ENCODE measurements at regions not wholly inside any gene's neighbourhood (a gene's known extent, or its start where the extent isn't known, plus 50 kb on each side); places are given as distances from the start of the nearest gene placed in this dataset.
"Not testable (repeated sequence)": the region's sequence is repeated elsewhere in the genome, so short reads cannot be mapped to it uniquely, and the experiment has no call there.

- H3K36me3 Mint-ChIP-seq; H3K4me3 Mint-ChIP-seq; H3K27ac Mint-ChIP-seq; POLR2A ChIA-PET; H3K9me3 Mint-ChIP-seq; DNase-seq (ENCODE audit: low spot score); H3K27me3 Mint-ChIP-seq (ENCODE audit: low read depth); H3K4me1 Mint-ChIP-seq: not testable (repeated sequence)
- ATAC-seq: peak; percentile 73
- CTCF ChIA-PET: interaction anchor here (0.7 to 2.4 kb wide), 6 partner anchors 10 to 306 kb away, joined by 3 to 14 read pairs (median 4); no protein-coding TSS in a partner anchor
These were observed 165.6 kb downstream of the XPNPEP1 start for GRCh38 chr10:109757670-109758069.

DNA sequence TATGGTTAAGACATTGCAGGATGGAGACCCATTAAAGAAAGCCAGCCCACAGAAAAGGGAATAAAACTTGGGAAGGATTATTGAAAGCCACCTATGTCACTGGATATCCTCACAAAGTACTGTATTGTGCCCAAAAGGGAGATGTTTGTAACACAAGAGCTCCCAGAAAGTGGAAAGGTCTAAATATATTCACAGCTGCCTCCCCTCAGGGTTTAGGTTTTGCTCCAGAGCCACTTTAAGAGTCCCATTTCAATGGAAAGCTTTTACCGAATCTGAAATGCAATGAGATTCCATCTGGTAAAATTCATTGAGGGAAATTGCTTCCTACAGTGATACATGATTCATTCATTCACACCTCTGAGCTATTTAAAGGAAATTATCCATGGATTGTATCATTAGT lies 176.4 kb downstream of the XPNPEP1 start:
- Mint-ChIP-seq H3K9me3 (no peaks in the 10 kb centered on the region), H3K4me1 (no peaks in the 10 kb centered on the region), H3K4me3 (no peak overlapping the region), H3K27me3 (ENCODE audit: low read depth) (no peaks in the 10 kb centered on the region; the same call in 1 of the 2 replicates), H3K36me3 (no peaks in the 10 kb centered on the region), H3K27ac (no peak overlapping the region)
- POLR2A ChIA-PET: no interaction called here
- no peak for TF ChIP-seq ZNF232 (CRISPR knock-in tag; IDR thresholded peaks at IDR 0.05)
- TF ChIP-seq, protein P1, sequence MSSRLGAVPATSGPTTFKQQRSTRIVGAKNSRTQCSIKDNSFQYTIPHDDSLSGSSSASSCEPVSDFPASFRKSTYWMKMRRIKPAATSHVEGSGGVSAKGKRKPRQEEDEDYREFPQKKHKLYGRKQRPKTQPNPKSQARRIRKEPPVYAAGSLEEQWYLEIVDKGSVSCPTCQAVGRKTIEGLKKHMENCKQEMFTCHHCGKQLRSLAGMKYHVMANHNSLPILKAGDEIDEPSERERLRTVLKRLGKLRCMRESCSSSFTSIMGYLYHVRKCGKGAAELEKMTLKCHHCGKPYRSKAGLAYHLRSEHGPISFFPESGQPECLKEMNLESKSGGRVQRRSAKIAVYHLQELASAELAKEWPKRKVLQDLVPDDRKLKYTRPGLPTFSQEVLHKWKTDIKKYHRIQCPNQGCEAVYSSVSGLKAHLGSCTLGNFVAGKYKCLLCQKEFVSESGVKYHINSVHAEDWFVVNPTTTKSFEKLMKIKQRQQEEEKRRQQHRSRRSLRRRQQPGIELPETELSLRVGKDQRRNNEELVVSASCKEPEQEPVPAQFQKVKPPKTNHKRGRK (CRISPR knock-in tag; IDR thresholded peaks at IDR 0.05; ENCODE audit: borderline replicate concordance): no peak
- TF ChIP-seq E2F5 (CRISPR knock-in tag; IDR thresholded peaks at IDR 0.05): no peak
- TF ChIP-seq NFATC4 (CRISPR knock-in tag; IDR thresholded peaks at IDR 0.05): no peak
- TF ChIP-seq ZNF263 (CRISPR knock-in tag; IDR thresholded peaks at IDR 0.05; ENCODE audit: low read depth): no peak
- TF ChIP-seq TP53 (CRISPR knock-in tag; IDR thresholded peaks at IDR 0.05): no peak
- no peak for ATAC-seq
- DNase-seq (ENCODE audit: low spot score): no peak
- CTCF ChIA-PET: no interaction called here

DNA sequence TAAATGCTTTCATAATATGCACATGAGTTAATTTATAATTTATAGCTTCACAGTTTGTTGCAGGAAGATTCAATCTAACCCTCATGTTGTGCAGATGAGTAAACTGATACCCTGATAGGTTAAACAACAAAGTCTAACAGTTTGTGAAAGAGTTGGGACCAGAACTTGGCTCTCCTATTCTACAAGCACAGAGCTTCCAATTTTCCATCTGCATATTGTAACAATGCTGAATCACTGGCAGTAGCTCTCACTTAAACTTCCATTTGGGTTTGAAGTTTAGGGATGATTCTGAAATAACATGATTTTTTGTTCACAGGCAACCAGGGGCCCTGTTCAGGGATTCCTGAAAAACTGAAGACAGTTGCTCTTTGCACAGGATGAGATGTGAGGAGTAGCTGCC lies 179.3 kb downstream of the XPNPEP1 start:
- H3K27me3 Mint-ChIP-seq (ENCODE audit: low read depth): no peaks in the 10 kb centered on the region; the same call in 1 of the 2 replicates
- no peak for DNase-seq (ENCODE audit: low spot score)
- H3K4me1 Mint-ChIP-seq: no peaks in the 10 kb centered on the region
- TF ChIP-seq TEAD1 (CRISPR knock-in tag; IDR thresholded peaks at IDR 0.05) (no peak), CREM (CRISPR knock-in tag; IDR thresholded peaks at IDR 0.05) (no peak), NFYB (CRISPR knock-in tag; conservative IDR thresholded peaks at IDR 0.05; ENCODE audit: low read depth) (no peak), ZMAT4 (CRISPR knock-in tag; IDR thresholded peaks at IDR 0.05) (no peak), PRRX2 (CRISPR knock-in tag; IDR thresholded peaks at IDR 0.05) (no peak), CREB1 (CRISPR knock-in tag; IDR thresholded peaks at IDR 0.05) (no peak), CTCF (IDR thresholded peaks at IDR 0.05) (no peak), NR1H2 (CRISPR knock-in tag; IDR thresholded peaks at IDR 0.05) (no peak)
- TF ChIP-seq, protein P2, sequence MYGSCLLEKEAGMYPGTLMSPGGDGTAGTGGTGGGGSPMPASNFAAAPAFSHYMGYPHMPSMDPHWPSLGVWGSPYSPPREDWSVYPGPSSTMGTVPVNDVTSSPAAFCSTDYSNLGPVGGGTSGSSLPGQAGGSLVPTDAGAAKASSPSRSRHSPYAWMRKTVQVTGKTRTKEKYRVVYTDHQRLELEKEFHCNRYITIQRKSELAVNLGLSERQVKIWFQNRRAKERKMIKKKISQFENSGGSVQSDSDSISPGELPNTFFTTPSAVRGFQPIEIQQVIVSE (CRISPR knock-in tag; IDR thresholded peaks at IDR 0.05; ENCODE audit: borderline replicate concordance): no peak
- TF ChIP-seq, protein P3, sequence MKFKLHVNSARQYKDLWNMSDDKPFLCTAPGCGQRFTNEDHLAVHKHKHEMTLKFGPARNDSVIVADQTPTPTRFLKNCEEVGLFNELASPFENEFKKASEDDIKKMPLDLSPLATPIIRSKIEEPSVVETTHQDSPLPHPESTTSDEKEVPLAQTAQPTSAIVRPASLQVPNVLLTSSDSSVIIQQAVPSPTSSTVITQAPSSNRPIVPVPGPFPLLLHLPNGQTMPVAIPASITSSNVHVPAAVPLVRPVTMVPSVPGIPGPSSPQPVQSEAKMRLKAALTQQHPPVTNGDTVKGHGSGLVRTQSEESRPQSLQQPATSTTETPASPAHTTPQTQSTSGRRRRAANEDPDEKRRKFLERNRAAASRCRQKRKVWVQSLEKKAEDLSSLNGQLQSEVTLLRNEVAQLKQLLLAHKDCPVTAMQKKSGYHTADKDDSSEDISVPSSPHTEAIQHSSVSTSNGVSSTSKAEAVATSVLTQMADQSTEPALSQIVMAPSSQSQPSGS (CRISPR knock-in tag; IDR thresholded peaks at IDR 0.05; ENCODE audit: borderline replicate concordance, low read depth): no peak
- TF ChIP-seq, protein P4, sequence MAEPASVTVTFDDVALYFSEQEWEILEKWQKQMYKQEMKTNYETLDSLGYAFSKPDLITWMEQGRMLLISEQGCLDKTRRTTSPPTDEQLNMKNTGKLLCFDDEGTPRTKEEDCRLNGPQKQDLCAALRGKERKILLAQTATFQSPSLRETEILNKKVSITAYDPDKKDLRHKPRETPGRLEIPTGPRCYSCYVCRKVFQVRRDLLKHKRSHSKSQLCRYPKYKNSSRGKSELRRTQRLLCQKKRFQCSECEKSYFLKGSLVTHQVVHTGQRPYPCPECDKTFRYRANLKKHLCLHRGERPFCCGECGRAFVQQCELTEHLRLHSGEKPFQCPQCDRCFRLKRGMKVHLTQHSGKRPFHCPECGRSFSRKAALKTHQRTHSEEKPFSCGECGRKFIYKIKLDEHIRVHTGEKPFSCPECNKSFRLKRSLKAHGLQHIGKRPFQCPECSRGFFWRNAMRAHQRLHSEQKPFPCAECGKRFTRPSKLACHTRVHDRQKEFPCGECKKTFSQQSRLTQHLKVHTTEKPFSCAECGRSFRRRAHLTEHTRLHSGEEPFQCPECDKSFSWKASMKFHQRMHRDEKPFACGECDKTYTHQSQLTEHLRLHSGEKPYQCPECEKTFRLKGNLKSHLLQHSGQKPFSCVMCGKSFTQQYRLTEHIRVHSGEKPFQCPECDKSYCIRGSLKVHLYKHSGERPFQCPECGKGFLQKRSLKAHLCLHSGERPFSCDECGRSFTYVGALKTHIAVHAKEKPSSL (CRISPR knock-in tag; conservative IDR thresholded peaks at IDR 0.05): no peak
- TF ChIP-seq, protein P5, sequence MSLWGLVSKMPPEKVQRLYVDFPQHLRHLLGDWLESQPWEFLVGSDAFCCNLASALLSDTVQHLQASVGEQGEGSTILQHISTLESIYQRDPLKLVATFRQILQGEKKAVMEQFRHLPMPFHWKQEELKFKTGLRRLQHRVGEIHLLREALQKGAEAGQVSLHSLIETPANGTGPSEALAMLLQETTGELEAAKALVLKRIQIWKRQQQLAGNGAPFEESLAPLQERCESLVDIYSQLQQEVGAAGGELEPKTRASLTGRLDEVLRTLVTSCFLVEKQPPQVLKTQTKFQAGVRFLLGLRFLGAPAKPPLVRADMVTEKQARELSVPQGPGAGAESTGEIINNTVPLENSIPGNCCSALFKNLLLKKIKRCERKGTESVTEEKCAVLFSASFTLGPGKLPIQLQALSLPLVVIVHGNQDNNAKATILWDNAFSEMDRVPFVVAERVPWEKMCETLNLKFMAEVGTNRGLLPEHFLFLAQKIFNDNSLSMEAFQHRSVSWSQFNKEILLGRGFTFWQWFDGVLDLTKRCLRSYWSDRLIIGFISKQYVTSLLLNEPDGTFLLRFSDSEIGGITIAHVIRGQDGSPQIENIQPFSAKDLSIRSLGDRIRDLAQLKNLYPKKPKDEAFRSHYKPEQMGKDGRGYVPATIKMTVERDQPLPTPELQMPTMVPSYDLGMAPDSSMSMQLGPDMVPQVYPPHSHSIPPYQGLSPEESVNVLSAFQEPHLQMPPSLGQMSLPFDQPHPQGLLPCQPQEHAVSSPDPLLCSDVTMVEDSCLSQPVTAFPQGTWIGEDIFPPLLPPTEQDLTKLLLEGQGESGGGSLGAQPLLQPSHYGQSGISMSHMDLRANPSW (CRISPR knock-in tag; conservative IDR thresholded peaks at IDR 0.05; ENCODE audit: low read depth): no peak
- TF ChIP-seq, protein P6, sequence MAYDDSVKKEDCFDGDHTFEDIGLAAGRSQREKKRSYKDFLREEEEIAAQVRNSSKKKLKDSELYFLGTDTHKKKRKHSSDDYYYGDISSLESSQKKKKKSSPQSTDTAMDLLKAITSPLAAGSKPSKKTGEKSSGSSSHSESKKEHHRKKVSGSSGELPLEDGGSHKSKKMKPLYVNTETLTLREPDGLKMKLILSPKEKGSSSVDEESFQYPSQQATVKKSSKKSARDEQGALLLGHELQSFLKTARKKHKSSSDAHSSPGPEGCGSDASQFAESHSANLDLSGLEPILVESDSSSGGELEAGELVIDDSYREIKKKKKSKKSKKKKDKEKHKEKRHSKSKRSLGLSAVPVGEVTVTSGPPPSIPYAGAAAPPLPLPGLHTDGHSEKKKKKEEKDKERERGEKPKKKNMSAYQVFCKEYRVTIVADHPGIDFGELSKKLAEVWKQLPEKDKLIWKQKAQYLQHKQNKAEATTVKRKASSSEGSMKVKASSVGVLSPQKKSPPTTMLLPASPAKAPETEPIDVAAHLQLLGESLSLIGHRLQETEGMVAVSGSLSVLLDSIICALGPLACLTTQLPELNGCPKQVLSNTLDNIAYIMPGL (CRISPR knock-in tag; IDR thresholded peaks at IDR 0.05): no peak
- H3K27ac Mint-ChIP-seq: no peak overlapping the region
- CTCF ChIA-PET: no interaction called here
- no peak overlapping the region for H3K4me3 Mint-ChIP-seq
- no peaks in the 10 kb centered on the region for H3K9me3 Mint-ChIP-seq
- POLR2A ChIA-PET: no interaction called here
- no peak for ATAC-seq
- H3K36me3 Mint-ChIP-seq: no peaks in the 10 kb centered on the region

Measured in WTC11 (cell line).